Fibroblast of peridontal ligament (primary cell): ENCODE measurements at regions not wholly inside any gene's neighbourhood (a gene's known extent, or its start where the extent isn't known, plus 50 kb on each side); places are given as distances from the start of the nearest gene placed in this dataset.
"Not testable (repeated sequence)": the region's sequence is repeated elsewhere in the genome, so short reads cannot be mapped to it uniquely, and the experiment has no call there.

Source experiments
- DNase-seq: peaks from one replicate; pipeline ENCODE4 v3.0.0-alpha.2; 2010; ENCODE audit errors: extremely low read depth

- DNase-seq: no peak
Measured at GRCh38 chr7:81839708-81840369, 70.0 kb upstream of the HGF start.

- DNase-seq: peak; percentile 58
Measured at GRCh38 chr7:81833401-81833800, 63.6 kb upstream of the HGF start.

GRCh38 chr7:81831883-81832282 is 62.0 kb upstream of the HGF start:
- no peak for DNase-seq

GRCh38 chr7:81829511-81829910 is 59.7 kb upstream of the HGF start:
- not testable (repeated sequence) for DNase-seq

- no peak for DNase-seq
Measured at GRCh38 chr7:81822811-81823210, 53.0 kb upstream of the HGF start.

- DNase-seq: no peak
Measured at GRCh38 chr7:81819861-81820260, 50.0 kb upstream of the HGF start.
